Activated T-cell treated with anti-CD3 and anti-CD28 coated beads, Interleukin-2, amount 50 U/mL, for 24 hours (primary cell): ENCODE measurements at regions not wholly inside any gene's neighbourhood (a gene's known extent, or its start where the extent isn't known, plus 50 kb on each side); places are given as distances from the start of the nearest gene placed in this dataset.
A peak's percentile ranks its signal among the peaks of the same experiment; 100 is the strongest.

Source experiments
- DNase-seq: peaks from one replicate; pipeline ENCODE4 v3.0.0-alpha.2; 2020
- H3K27ac Mint-ChIP-seq: 2 replicates; pipeline ENCODE4 v1.8.0; 2020; ENCODE audit warnings: mild to moderate bottlenecking, mixed read lengths
- H3K27me3 Mint-ChIP-seq: 2 replicates; pipeline ENCODE4 v1.8.0; 2020; ENCODE audit warnings: mixed read lengths
- H3K36me3 Mint-ChIP-seq: 2 replicates; pipeline ENCODE4 v1.8.0; 2020; ENCODE audit warnings: low read depth, mixed read lengths
- H3K4me1 Mint-ChIP-seq: 2 replicates; pipeline ENCODE4 v1.8.0; 2020; ENCODE audit warnings: low read depth, mixed read lengths
- H3K4me3 Mint-ChIP-seq: 2 replicates; pipeline ENCODE4 v1.8.0; 2020; ENCODE audit warnings: mild to moderate bottlenecking, moderate library complexity, mixed read lengths
- H3K9me3 Mint-ChIP-seq: 2 replicates; pipeline ENCODE4 v1.8.0; 2020; ENCODE audit warnings: mixed read lengths

DNA sequence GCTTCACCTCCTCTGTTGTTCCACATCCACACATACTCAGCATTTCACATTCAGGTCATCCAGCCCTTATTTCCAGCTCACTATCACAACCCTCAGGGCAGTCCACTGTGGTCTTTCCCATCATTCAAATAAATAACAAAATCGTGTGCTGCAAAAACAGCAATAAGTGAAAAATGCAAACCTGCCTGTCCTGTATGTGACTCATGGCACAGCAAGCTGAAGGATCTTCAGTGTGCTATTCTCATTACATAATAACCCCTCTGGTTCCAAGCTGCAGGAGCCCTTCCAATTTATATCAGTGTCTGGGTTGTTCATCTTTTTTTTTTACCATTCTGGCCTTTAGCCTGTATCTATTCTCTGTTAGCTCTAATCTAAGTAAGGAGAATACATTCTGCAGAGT is 185.3 kb upstream of the UBE2E2 start:
- Mint-ChIP-seq H3K27ac (no peak overlapping the region), H3K36me3 (no peaks in the 10 kb centered on the region), H3K27me3 (no peaks in the 10 kb centered on the region), H3K4me1 (no peaks in the 10 kb centered on the region), H3K9me3 (peaks cover 6% of the 10 kb centered on the region), H3K4me3 (no peak overlapping the region)
- no peak for DNase-seq

DNA sequence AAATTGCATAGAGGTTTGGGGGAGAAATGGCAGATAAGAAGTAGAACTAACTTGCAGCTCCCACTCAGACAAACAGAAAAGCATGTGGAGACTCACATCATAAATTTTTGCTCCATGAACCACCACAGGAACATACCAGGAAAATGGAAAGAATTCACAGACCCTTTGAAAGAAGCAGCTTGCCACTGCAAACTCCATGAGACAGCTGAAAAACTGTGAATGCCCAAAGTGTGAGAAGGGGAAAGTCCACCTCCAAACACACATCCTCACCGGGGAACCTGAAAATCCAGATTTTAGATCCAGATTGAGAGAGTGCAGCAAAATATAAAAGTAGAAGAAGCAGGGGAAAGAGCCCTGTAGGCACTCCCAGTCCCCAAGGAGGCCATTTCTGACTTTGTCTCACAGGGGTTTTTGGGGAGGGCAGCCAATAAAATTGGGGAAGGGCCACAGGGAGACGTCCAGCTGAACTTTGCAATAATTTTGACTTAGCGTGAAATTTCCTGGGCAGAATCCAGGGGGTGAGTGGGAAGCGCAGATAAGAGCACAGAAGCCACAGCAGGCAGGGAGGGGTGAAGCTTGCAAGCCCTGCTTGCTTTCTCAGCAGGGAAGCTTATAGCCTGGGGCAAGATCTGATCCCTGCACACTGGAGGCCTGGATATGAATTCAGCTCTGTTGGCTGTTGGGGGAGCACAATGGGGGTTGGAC is 183.4 kb upstream of the UBE2E2 start:
- no peak for DNase-seq
- Mint-ChIP-seq H3K27me3 (no peaks in the 10 kb centered on the region), H3K4me1 (no peaks in the 10 kb centered on the region), H3K27ac (no peak overlapping the region), H3K4me3 (no peak overlapping the region), H3K36me3 (no peaks in the 10 kb centered on the region), H3K9me3 (peaks cover 13% of the 10 kb centered on the region)

DNA sequence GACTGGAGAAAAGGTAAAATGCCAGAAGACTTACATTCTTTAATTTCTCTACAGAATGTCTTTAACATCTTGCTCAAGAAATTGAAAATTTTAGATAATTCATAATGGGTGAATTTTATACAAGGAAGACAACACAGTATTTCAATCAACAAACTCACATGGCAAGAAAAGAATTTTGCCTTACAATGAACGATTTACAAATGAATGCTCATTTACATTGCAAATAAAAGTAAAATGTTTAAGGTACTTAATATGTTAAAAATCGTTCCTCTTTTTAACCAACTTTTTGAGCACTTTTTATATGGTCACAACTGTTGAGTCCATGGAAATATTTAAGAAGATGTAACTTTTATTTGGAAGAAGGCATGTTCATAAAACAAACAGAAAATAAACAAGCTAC is 174.8 kb upstream of the UBE2E2 start:
- Mint-ChIP-seq H3K9me3 (peaks cover 13% of the 10 kb centered on the region), H3K4me3 (no peak overlapping the region), H3K36me3 (no peaks in the 10 kb centered on the region), H3K4me1 (no peaks in the 10 kb centered on the region), H3K27me3 (no peaks in the 10 kb centered on the region), H3K27ac (no peak overlapping the region)
- no peak for DNase-seq

DNA sequence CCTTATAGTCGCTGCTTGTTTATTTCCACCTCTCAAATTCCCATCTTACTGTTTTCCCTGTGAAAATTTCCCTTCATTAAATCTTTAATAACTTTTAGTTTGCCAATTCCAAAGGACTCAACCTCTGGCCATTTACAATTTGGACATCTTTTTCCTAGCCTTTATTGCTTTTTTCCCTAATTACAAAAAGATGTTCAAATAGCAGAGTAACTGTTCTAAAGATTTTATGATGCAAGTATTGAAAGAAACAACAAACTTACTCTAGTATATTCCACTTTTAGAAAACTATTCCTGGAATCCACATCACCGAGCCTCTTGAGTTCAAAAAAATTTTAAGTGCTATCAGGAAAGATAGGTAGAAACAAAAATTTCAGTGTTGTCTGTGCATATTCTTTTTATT is 174.1 kb upstream of the UBE2E2 start:
- no peak overlapping the region for H3K4me3 Mint-ChIP-seq
- H3K27ac Mint-ChIP-seq, result no peak overlapping the region
- no peaks in the 10 kb centered on the region for H3K27me3 Mint-ChIP-seq
- H3K9me3 Mint-ChIP-seq, result peaks cover 13% of the 10 kb centered on the region
- no peaks in the 10 kb centered on the region for H3K4me1 Mint-ChIP-seq
- H3K36me3 Mint-ChIP-seq, result no peaks in the 10 kb centered on the region
- DNase-seq, result no peak

DNA sequence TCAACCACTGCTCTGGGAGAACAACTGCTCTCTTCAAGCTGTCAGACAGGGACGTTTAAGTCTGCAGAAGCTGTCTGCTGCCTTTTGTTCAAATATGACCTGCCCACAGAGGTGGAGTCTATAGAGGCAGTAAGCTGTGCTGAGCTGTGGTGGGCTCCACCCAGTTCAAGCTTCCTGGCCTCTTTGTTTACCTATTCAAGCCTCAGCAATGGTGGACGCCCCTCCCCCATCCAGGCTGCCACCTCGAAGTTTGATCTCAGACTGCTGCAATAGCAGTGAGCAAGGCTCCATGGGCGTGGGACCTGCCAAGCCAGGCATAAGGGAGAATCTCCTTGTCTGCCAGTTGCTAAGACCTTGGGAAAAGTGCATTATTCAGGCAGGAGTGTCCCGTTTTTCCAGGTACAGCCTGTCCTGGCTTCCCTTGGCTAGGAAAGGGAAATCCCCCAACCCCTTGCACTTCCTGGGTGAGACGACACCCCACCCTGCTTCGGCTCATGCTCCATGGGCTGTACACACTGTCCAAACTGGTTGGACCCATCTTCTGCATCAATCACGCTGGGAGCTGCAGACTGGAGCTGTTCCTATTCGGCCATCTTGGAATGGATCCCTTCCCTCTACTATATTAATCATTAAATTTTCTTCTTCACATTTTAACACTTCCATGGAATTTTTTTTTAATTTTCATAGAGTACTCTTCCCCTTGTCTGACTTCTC is 167.0 kb upstream of the UBE2E2 start:
- Mint-ChIP-seq H3K27ac (no peak overlapping the region), H3K36me3 (no peaks in the 10 kb centered on the region), H3K9me3 (peaks cover 13% of the 10 kb centered on the region), H3K4me1 (peaks cover 4% of the 10 kb centered on the region), H3K27me3 (no peaks in the 10 kb centered on the region), H3K4me3 (no peak overlapping the region)
- no peak for DNase-seq

DNA sequence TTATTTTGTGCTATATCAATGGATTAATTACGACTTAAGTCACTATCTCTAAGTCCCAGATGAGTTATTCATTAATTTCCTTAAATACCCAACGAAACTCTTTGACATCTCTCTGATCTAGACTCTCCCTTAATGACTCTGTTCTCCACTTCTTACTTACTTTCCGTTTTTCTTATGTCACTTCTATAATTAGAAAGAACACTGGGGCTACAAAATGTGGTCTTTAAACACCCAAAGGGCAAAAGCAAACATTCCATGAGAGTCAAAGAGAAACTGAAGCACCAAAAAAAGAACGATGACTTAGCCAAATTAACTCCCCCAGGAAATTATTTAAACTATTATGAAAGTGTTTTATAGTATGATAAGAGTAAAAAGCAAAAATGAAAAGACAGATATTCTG is 166.4 kb upstream of the UBE2E2 start:
- Mint-ChIP-seq H3K9me3 (peaks cover 12% of the 10 kb centered on the region), H3K4me3 (no peak overlapping the region), H3K27me3 (no peaks in the 10 kb centered on the region), H3K27ac (no peak overlapping the region), H3K36me3 (no peaks in the 10 kb centered on the region), H3K4me1 (peaks cover 4% of the 10 kb centered on the region)
- no peak for DNase-seq

DNA sequence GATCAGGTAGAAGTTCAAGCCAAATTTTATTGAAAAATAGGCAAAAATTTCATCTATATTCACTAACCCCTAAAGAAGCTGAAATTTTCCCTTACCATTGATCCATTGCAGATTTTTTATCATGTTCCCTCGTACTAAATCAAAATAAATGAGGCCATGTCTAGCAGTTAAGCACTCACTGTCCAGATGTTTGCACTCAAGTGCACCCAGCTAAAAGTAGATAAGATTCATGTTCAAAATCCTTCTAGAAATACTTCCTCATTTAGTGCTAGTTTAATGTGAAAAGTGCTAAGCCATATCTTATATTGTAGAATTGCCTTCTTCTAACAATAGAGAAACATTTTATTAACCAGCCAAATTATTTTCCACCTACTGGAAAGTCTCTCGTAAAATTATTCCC is 164.7 kb upstream of the UBE2E2 start:
- Mint-ChIP-seq H3K4me1 (peaks cover 4% of the 10 kb centered on the region), H3K4me3 (no peak overlapping the region), H3K9me3 (peaks cover 4% of the 10 kb centered on the region), H3K27ac (no peak overlapping the region), H3K27me3 (no peaks in the 10 kb centered on the region), H3K36me3 (no peaks in the 10 kb centered on the region)
- DNase-seq, result no peak

DNA sequence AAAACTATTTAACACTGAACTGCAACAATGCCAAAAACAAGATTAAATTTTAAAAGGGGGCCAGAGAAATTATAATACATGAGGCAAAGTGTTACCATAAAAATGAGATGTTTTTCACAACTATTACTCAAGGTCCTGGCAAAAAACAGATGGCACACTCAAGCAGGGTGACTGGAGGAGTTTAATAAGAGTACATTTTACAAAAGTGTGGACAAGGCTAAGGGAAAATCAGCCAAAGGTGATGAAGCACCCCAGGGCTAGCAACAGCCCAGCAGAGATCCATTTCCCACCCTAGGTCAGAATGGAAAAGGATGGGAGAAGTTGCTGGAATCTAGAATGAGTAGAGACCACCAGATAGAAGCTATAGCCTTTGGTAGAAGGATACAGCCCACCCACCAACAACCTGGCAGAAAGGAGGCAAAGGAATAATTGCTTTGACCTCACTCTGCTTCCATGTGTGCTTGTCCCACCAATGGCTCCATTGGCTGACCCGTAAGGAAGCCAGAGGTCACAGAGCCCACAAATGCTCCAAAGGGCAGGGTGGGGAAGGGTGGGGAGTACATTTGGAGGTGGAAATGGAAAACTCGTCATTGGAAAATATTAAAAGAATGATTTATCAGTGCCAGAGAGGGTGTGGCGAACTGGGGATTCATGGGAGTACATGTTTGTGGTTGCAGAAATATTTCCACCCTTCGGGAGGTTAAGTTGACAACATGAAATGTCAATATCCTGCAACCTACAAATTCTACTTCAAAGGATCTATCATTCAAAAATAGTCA is 161.0 kb upstream of the UBE2E2 start:
- no peaks in the 10 kb centered on the region for H3K4me1 Mint-ChIP-seq
- no peak overlapping the region for H3K27ac Mint-ChIP-seq
- peaks cover 11% of the 10 kb centered on the region for H3K9me3 Mint-ChIP-seq
- no peak overlapping the region for H3K4me3 Mint-ChIP-seq
- H3K27me3 Mint-ChIP-seq, result no peaks in the 10 kb centered on the region
- no peak for DNase-seq
- H3K36me3 Mint-ChIP-seq, result no peaks in the 10 kb centered on the region

DNA sequence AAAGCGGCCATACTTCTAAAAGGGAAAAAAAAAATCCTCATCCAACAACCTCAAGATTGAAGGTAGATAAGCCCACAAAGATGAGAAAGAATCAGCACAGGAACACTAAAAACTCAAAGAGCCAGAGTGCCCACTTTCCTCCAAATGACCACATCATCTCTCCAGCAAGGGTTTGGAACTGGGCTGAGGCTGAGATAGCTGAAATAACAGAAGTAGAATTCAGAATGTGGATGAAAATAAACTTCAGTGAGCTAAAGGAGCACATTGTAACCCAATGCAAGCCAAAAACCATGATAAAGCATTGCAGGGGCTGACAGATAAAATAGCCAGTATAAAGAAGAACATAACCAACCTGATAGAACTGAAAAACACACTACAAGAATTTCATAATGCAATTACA is 158.7 kb upstream of the UBE2E2 start:
- H3K4me3 Mint-ChIP-seq, result no peak overlapping the region
- H3K4me1 Mint-ChIP-seq, result no peaks in the 10 kb centered on the region
- peaks cover 14% of the 10 kb centered on the region for H3K9me3 Mint-ChIP-seq
- H3K27me3 Mint-ChIP-seq, result no peaks in the 10 kb centered on the region
- H3K27ac Mint-ChIP-seq, result no peak overlapping the region
- H3K36me3 Mint-ChIP-seq, result no peaks in the 10 kb centered on the region
- no peak for DNase-seq

DNA sequence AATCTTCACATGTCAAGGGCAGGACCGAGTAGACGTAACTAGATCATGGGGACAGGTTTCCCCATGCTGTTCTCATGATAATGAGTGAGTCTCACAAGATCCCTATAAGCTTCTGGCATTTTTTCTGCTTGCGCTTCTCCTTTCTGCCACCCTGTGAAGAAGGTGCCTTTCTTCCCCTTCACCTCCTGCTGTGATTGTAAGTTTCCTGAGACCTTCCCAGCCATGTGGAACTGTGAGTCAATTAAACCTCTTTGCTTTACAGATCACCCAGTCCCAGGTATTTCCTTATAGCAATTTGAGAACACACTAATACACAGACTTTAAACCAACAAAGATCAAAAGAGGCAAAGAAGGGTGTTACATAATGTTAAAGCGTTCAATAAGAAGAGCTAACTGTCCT is 156.6 kb upstream of the UBE2E2 start:
- no peak for DNase-seq
- Mint-ChIP-seq H3K27ac (no peak overlapping the region), H3K4me1 (no peaks in the 10 kb centered on the region), H3K36me3 (no peaks in the 10 kb centered on the region), H3K9me3 (peaks cover 14% of the 10 kb centered on the region), H3K4me3 (no peak overlapping the region), H3K27me3 (no peaks in the 10 kb centered on the region)

DNA sequence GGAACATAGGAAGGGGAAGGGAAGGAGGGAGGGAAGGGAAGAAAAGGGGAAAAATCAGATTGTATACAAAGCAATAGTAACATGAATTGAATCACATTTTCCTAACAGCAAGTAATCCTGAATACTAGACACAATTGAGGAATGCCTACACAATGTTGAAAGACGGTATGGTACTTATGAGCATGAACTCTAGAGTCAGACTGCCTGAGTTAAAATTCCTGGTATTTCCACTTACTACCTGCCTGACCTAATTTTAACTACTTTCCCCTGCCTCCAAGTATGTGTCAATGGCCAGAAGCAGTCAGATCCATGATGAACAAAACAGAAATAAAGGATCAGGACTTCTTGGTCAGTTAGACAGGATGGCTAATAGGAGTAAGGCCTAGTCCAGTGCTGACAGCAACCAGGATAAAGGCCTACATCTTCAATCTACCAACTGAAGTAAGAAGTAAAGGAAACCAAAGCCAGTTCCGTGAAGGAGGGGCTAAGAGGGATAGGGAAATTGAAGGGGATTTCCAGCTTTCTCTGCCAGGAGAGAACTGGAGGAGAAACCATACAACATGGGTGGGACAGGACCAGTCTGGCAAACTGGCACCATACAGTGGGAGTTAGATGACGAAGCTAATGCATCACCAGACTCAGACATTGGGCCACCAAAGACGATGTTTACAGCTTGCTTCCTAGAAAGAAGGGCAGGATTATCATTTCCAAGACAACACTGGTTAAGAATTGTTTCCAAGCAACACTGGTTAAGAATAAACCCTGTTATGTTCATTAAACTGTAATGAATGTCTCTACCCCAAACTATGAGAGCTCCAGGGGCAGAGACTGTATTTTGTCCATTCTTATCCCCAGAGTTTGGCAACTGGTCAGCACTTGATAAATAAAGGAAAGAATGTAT is 151.6 kb upstream of the UBE2E2 start:
- Mint-ChIP-seq H3K27ac (no peak overlapping the region), H3K4me3 (no peak overlapping the region), H3K9me3 (peaks cover 5% of the 10 kb centered on the region), H3K4me1 (peaks cover 13% of the 10 kb centered on the region), H3K27me3 (no peaks in the 10 kb centered on the region), H3K36me3 (no peaks in the 10 kb centered on the region)
- no peak for DNase-seq

DNA sequence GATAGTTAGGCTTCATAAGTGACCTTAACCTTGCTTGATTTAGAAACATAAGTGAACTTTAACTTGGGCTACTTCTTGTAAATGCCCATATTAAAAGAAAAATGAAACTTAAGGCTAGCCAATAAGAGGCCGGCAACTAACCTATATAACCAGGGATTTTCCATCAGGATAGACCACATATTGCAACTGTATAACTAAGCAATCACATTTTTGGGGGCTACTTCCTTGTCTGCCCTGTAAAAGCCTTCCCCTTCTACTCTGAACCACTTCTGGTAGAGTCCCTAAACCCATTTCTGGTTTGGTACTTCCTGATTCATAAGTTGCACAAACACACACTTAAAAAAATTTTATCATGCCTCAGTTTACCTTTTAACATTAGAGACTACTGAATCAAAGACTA is 150.9 kb upstream of the UBE2E2 start:
- H3K4me3 Mint-ChIP-seq, result no peak overlapping the region
- no peaks in the 10 kb centered on the region for H3K36me3 Mint-ChIP-seq
- no peak overlapping the region for H3K27ac Mint-ChIP-seq
- H3K4me1 Mint-ChIP-seq, result peaks cover 16% of the 10 kb centered on the region
- no peak for DNase-seq
- H3K9me3 Mint-ChIP-seq, result peaks cover 3% of the 10 kb centered on the region
- H3K27me3 Mint-ChIP-seq, result no peaks in the 10 kb centered on the region

DNA sequence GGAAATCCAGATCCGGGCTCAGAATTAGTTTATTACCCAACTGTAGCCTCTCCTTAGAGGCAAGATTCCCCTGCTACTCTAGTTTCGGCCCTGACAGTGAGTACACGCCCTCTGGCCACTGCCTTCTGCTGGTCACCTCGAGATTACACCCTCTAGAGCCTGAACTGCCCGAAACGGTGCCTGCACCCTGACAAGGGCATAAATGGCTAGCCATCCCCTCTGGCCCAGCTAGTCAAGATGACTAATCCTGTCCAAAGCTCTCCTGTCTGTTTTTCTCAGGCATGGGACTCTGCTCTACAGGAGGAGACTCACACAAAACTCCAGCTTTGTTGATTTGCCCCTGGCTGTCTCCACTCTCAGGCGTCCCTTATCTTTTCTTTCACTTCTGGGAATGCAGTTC is 150.5 kb upstream of the UBE2E2 start:
- no peak overlapping the region for H3K27ac Mint-ChIP-seq
- H3K36me3 Mint-ChIP-seq, result no peaks in the 10 kb centered on the region
- no peaks in the 10 kb centered on the region for H3K27me3 Mint-ChIP-seq
- H3K4me1 Mint-ChIP-seq, result peaks cover 16% of the 10 kb centered on the region
- DNase-seq, result no peak
- no peak overlapping the region for H3K4me3 Mint-ChIP-seq
- no peaks in the 10 kb centered on the region for H3K9me3 Mint-ChIP-seq

DNA sequence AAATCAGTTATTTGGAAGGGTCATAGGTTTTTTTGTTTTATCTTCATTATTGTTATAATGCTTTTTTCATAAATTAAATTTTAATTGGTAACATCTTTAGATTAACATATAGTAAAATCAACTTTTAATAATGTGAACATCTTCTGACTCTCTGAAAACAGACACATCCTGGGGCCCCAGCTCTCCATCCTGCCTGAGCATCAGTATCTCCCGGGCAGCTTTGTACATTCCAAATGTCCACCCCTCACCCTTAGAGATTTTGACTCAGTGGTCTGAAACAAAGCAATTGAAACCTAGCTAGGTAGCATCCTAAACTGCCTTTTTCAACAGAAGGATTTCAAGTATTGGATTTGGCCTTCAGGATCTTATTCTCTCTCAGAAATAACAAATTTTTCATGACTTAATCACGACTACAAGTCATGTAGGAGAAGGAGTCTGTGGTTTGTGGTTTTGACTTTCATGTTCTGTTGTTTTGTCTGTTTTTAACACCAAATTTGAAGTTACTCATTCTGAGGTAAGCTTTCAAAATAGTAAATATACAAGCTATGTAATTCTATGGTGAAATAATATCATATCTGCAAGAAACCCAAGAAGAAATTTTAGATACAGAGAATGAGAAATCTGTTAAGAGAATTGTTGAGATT is 147.3 kb upstream of the UBE2E2 start:
- peak overlapping the region; percentile 18 for H3K27ac Mint-ChIP-seq
- H3K27me3 Mint-ChIP-seq, result no peaks in the 10 kb centered on the region
- no peaks in the 10 kb centered on the region for H3K36me3 Mint-ChIP-seq
- no peaks in the 10 kb centered on the region for H3K9me3 Mint-ChIP-seq
- H3K4me1 Mint-ChIP-seq, result peaks cover 16% of the 10 kb centered on the region
- H3K4me3 Mint-ChIP-seq, result no peak overlapping the region
- no peak for DNase-seq
